Stimulated activated CD8-positive, alpha-beta memory T cell treated with anti-CD3 and anti-CD28 coated beads, Interleukin-15, amount 100 ng/mL, for 24 hours (primary cell): ENCODE measurements at regions not wholly inside any gene's neighbourhood (a gene's known extent, or its start where the extent isn't known, plus 50 kb on each side); places are given as distances from the start of the nearest gene placed in this dataset.
"Not testable (repeated sequence)": the region's sequence is repeated elsewhere in the genome, so short reads cannot be mapped to it uniquely, and the experiment has no call there.

ENCODE experiments used
- DNase-seq: peaks from one replicate; pipeline ENCODE4 v3.0.0-alpha.2; 2020; ENCODE audit warnings: low read depth

DNA sequence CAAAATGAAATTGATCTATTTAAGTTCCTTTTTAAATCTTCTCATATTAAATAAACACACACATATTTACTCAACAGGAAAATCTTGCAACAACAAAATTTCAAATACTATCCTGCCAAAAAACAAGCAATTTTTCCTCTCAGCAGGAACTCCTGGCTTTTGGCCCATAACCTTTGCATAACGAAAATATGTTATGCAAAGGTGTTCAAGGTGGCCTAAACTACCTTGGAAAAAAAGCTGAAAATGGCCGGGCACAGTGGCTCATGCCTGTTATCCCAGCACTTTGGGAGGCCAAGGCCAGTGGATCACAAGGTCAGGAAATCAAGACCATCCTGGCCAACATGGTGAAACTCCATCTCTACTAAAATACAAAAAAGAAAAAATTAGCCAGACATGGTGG lies 424.3 kb upstream of the ZNF337 start:
- not testable (repeated sequence) for DNase-seq

- DNase-seq: not testable (repeated sequence)
Measured at GRCh38 chr20:26094498-26094897, 397.8 kb upstream of the ZNF337 start.

GRCh38 chr20:26091921-26092320 lies 395.3 kb upstream of the ZNF337 start:
- DNase-seq: not testable (repeated sequence)

- DNase-seq: not testable (repeated sequence)
Measured at GRCh38 chr20:26086195-26086594, 389.5 kb upstream of the ZNF337 start.

DNA sequence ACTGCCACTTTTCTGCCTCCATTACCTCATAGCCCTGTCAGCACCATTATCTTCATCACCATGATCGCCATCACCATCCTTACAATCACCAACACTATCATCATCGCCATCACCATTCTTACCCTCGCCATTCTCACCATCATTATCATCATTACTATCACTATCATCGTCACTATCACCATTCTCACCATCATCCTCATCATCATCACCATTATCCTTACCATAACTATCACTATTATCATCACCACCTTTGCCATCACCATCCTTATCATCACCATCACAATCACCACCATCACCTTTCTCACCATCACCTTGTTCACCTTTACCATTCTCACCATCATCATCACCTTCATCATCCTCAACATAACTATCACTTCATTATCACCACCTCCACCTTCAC lies 377.3 kb upstream of the ZNF337 start:
- DNase-seq: not testable (repeated sequence)

GRCh38 chr20:26059324-26059723 lies 362.7 kb upstream of the ZNF337 start:
- not testable (repeated sequence) for DNase-seq

- DNase-seq: not testable (repeated sequence)
Measured at GRCh38 chr20:26058446-26058845, 361.8 kb upstream of the ZNF337 start.

DNA sequence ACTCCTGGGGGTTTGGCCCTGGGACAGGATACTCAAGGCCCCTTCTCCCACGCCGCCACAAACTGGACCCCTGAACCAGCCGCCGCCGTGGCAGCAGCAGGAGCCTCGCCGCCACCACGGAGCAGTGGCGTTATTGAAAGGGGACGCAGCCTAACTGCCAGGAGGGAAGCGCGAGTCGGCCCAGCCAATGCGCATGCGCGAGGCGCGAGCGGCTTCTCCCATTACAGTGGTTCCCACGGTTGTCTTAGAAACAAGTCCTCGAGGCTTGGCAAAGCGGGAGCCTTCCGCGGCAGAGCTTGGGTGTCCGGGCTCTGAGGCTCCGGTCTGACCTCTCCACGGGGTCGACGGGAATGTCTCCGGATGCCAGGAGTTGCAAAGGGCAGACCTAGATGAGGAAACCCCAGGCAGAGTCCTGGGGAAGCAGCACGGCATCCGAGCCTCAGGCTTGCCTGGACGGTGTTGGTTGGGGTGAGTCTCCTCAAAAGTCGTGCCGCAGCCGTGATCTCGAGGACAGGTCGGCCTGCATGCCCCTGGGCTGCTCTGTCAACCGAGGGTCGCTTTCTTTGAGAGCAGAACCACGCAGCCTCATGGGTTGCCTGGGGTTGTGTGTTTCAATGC lies 360.6 kb upstream of the ZNF337 start:
- not testable (repeated sequence) for DNase-seq

DNA sequence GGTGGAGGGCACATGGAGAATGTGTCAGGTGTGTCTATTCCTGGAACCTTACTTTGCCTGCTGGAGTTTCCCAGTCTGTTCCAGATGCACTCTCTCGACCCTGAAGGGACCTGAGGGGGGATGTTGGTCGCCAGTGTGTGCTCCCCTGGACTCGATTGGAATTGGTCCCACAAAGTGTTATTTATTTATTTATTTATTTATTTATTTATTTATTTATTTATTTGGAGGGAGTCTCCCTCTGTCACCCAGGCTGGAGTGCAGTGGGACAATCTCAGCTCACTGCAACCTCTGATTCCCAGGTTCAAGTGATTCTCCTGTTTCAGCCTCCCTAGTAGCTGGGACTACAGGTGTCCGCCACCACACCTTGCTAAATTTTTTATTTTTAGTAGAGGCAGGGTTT lies 329.1 kb upstream of the ZNF337 start:
- not testable (repeated sequence) for DNase-seq

DNA sequence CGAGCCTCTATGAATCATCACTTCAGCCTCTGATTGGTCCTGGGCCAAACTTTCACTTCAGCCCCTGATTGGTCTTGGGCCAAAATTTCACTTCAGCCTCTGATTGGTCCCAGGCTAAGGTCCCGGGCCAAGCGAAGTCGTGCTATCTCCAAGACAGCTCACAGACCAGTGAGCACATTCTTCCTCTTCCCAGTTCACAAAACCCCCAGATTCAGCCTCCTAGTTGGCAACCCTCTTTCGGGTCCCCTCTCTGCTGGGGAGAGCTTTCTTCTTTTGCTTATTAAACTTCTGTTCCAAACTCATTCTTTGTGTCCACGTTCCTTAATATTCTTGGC lies 314.3 kb upstream of the ZNF337 start:
- DNase-seq: not testable (repeated sequence)

DNA sequence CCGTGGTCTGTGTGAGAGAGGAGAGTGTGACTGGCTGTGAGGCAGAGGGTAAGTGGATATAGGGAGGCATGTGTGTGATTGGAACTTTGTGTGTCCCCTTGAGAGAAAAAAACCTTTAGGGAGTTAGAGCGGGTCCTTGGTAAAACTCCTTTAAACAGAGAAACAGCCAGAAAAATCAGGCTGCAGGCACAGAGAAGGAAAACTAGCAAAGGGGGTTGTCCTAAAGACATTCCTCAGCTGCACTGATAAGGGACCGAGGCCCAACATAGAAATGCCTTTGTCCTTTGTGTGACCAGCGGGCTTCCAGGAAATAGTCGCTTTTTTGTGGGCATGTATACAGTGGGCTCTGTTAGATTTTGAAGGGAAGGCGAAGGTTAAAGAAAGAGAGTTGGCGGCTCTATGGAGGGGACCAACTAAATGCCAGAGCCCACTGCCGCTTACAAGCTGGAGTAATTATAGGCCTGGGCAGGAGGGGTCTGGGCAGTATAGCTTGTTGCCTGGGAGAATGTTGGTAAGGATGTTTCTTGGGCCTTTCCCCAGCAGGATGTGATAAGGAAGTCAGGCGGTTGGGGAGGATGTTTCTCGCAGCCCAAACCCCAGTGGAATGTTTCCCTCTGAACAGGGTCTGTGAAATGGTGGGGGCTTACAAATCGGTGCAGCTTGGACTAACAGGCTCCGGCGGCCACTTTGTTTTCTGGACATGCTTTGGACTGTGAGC lies 313.7 kb upstream of the ZNF337 start:
- DNase-seq: not testable (repeated sequence)

DNA sequence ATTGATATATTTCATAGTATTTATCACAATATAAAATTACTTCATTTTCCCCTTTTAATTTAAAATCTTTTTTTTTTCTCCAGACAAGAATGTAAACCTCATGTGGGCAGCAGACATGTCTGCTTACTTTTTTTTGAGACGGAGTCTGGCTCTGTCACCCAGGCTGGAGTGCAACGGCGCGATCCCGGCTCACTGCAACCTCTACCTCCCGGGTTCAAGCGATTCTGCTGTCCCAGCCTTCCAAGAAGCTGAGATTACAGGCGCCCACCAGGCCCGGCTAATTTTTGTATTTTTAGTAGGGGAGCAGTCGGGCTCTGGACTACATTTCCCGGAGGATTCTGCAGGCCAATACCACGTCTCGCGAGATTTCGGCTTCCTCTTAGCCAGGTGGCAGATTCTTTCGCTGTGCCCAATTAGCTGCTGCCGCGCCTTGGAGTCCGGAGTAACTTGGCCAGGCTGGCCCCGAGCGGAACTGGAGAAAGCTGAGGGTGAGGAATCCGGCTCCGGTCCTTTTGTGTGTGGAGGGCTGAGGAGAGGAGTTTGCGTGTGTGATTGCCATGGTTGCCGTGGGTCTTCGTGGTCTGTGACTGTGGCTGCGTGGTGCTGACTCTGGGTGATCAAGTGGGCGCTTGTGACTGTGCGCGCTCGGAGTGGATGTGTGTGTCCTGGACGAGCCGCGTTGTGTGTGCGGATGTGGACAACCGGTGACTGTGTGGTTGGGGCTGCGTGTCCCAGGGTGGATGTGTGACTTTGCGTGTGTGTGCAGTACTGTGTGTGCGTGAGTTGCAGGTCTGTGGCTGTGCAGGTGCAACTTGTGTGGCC lies 313.0 kb upstream of the ZNF337 start:
- not testable (repeated sequence) for DNase-seq

- DNase-seq: not testable (repeated sequence)
Measured at GRCh38 chr20:26008026-26008425, 311.4 kb upstream of the ZNF337 start.

DNA sequence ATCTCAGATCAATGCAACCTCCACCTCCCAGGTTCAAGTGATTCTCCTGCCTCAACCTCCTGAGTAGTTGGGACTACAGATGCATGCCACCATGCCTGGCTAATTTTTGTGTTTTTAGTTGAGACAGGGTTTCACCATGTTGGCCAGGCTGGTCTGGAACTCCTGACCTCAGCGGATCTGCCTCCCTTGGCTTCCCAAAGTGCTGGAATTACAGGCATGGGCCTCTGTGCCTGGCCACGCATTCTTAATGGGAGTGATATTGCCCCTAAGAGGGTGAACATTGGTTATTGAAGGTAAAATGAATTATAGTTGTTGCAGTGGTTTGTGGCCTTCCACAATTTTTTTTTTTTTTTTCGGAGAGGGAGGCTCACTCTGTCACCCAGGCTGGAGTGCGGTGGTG lies 309.5 kb upstream of the ZNF337 start:
- DNase-seq: not testable (repeated sequence)

GRCh38 chr20:26003959-26004358 lies 307.3 kb upstream of the ZNF337 start:
- not testable (repeated sequence) for DNase-seq

DNA sequence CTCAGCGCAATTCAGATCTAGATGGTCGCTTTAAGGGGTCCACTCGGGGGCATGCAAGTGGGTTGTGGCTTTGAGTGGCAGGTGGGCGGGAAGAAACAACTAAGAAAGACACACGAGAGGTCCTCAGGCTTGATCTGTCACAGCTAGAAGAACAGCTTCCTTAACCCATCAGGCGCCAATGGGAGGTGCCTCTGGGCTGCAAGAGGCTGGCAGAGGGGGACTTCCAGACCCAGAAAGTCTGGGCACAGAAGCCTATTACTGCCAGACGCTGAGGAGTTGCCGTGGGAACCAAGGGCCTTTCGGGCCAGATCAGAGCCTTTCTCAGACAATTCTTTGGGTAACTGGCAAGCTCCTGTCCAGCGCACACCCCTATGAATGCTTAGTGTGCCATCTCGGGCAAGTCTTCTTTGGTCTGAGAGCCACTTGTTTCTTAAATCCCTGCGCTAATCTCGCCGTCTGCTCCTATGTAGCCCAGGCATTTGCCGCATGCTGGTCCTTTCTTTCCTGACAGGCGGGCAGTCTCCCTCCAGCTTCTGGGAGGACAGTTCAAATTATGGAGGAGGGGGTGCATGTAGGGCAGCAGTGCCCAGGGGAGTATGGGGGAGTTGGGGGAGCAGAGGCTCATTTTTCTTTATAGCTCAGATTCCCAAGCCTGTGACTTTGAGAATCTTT lies 300.9 kb upstream of the ZNF337 start:
- DNase-seq: not testable (repeated sequence)

DNA sequence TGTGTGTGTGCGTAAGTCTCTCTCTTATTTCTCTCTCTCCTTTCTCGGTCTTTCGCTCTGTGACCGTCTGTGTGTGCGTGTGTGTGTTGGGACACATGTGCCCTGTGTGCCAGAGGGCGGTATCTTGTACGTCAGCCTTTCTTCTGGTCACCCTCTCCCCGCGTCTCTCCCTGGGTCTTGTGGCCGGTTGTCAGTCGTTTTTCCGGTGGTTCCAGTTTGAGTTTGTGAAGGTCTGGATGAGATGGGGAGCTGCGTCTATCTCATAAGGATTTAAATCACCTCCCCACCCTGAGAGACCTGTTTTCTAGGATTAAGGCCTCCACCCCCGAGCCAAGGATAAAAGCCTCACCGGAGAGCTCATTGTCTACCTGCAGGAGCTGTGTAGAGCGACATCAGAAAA lies 295.5 kb upstream of the ZNF337 start:
- no peak for DNase-seq

DNA sequence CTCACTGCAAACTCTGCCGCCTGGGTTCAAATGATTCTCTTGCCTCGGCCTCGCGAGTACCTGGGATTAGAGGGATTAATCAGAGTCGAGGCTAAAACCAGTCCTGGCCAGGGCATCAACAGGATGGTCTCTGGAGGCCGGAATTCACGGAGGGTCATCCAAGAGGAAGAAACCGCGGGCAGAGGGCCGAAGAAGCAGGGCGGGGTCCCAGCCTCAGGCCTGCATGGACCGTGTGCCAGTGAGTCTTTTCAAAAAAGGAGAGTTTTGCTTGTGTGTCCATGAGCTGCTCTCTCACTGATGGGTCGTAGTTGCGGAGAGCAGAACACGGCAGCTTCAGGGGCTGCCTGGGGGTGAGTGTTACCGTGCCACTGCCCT lies 295.1 kb upstream of the ZNF337 start:
- DNase-seq: no peak

DNA sequence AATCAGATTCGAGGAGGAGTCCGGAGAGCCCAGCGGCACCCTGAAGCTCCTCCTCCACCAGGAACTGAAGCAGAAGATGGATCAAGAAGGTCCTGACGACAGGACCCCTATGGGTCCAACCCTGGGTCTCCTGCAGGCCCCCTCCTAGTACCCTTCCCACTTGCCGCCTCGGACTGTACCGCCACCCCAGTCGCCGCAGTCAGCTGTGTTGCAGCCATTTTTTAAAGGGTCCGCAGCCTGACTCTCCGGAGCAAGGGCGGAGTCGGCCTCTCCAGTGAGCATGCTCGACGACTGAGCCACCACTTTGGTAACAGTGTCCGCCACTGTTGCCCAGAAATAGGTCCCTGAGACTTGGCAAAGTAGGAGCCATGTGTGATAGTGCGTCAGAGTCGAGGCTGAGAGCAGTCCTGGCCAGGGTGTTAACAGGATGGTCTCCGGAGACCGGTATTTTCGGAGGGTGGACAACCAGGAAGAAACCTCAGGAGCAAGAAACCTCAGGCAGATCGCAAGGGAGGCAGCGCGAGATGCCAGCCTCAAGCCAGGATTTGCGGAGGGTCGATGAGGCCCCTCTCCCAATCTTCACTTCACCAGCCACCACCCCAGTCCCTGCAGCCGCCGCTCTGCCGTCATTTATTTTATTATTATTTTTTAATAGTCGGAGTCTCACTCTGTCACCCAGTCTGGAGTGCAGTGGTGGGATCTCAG lies 294.6 kb upstream of the ZNF337 start:
- no peak for DNase-seq

GRCh38 chr20:25989686-25990085 lies 293.0 kb upstream of the ZNF337 start:
- not testable (repeated sequence) for DNase-seq

DNA sequence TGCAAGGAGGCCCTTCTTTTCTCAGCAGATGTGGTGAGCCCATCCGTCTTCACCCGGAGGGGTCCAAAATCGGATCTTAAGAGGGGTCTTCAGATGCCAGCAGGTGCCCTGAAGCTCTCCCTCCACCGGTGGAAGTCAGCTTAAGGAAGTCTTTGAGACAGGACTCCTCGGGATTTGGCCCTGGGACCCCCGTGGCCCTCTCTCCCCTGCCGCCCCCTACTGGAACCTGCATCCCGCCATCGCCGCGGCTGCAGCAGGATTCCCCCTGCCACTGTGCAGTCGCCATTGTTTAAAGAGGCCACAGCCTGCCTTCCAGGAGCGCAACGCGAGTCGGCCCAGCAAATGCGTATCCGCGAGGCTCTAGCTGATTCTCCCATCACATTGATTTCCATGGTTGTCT lies 292.5 kb upstream of the ZNF337 start:
- no peak for DNase-seq
